ENCODE measurements at regions not wholly inside any gene's neighbourhood (a gene's known extent, or its start where the extent isn't known, plus 50 kb on each side); places are given as distances from the start of the nearest gene placed in this dataset.

GRCh38 chr4:95619525-95620443 is 71.0 kb upstream of the UNC5C start:
- H3K9me3 Mint-ChIP-seq (ENCODE audit: low read depth): peaks cover 6% of the 10 kb centered on the region
- H3K27me3 Mint-ChIP-seq (ENCODE audit: low read depth): no peaks in the 10 kb centered on the region
- peaks cover 8% of the 10 kb centered on the region for H3K4me1 Mint-ChIP-seq (ENCODE audit: low read depth)

GRCh38 chr4:95614684-95615205 is 66.0 kb upstream of the UNC5C start:
- Mint-ChIP-seq H3K4me3 (ENCODE audit: unreplicated experiment) (no peak overlapping the region), H3K9me3 (ENCODE audit: low read depth) (peaks cover 6% of the 10 kb centered on the region), H3K4me1 (ENCODE audit: low read depth) (no peaks in the 10 kb centered on the region), H3K27me3 (ENCODE audit: low read depth) (no peaks in the 10 kb centered on the region), H3K36me3 (ENCODE audit: low read depth) (no peaks in the 10 kb centered on the region), H3K27ac (ENCODE audit: unreplicated experiment) (no peak overlapping the region)
- no peak for DNase-seq (ENCODE audit: low spot score)
- TF ChIP-seq CTCF (IDR thresholded peaks at IDR 0.05): no peak

More at GRCh38 chr4:95619525-95620443, 71.0 kb upstream of the UNC5C start:
- TF ChIP-seq CTCF (IDR thresholded peaks at IDR 0.05): no peak
- H3K4me3 Mint-ChIP-seq (ENCODE audit: unreplicated experiment): no peak overlapping the region
- DNase-seq (ENCODE audit: low spot score): no peak
- no peak overlapping the region for H3K27ac Mint-ChIP-seq (ENCODE audit: unreplicated experiment)
- no peaks in the 10 kb centered on the region for H3K36me3 Mint-ChIP-seq (ENCODE audit: low read depth)

GRCh38 chr4:95610061-95610569 is 61.3 kb upstream of the UNC5C start:
- TF ChIP-seq CTCF (IDR thresholded peaks at IDR 0.05): no peak

GRCh38 chr4:95606739-95607138 is 58.0 kb upstream of the UNC5C start:
- Mint-ChIP-seq H3K36me3 (ENCODE audit: low read depth) (no peaks in the 10 kb centered on the region), H3K27ac (ENCODE audit: unreplicated experiment) (no peak overlapping the region), H3K9me3 (ENCODE audit: low read depth) (no peaks in the 10 kb centered on the region), H3K4me1 (ENCODE audit: low read depth) (no peaks in the 10 kb centered on the region), H3K4me3 (ENCODE audit: unreplicated experiment) (no peak overlapping the region), H3K27me3 (ENCODE audit: low read depth) (no peaks in the 10 kb centered on the region)
- no peak for DNase-seq (ENCODE audit: low spot score)
- no peak for TF ChIP-seq CTCF (IDR thresholded peaks at IDR 0.05)

More at GRCh38 chr4:95610061-95610569, 61.3 kb upstream of the UNC5C start:
- no peak overlapping the region for H3K4me3 Mint-ChIP-seq (ENCODE audit: unreplicated experiment)
- no peaks in the 10 kb centered on the region for H3K36me3 Mint-ChIP-seq (ENCODE audit: low read depth)
- H3K27ac Mint-ChIP-seq (ENCODE audit: unreplicated experiment): no peak overlapping the region
- no peak for DNase-seq (ENCODE audit: low spot score)
- H3K4me1 Mint-ChIP-seq (ENCODE audit: low read depth): no peaks in the 10 kb centered on the region
- no peaks in the 10 kb centered on the region for H3K27me3 Mint-ChIP-seq (ENCODE audit: low read depth)
- H3K9me3 Mint-ChIP-seq (ENCODE audit: low read depth): no peaks in the 10 kb centered on the region

GRCh38 chr4:95603393-95603792 is 54.6 kb upstream of the UNC5C start:
- no peak overlapping the region for H3K27ac Mint-ChIP-seq (ENCODE audit: unreplicated experiment)

More at GRCh38 chr4:95603393-95603792, 54.6 kb upstream of the UNC5C start:
- no peaks in the 10 kb centered on the region for H3K36me3 Mint-ChIP-seq (ENCODE audit: low read depth)
- no peak for DNase-seq (ENCODE audit: low spot score)
- TF ChIP-seq CTCF (IDR thresholded peaks at IDR 0.05): no peak
- no peaks in the 10 kb centered on the region for H3K9me3 Mint-ChIP-seq (ENCODE audit: low read depth)
- H3K4me3 Mint-ChIP-seq (ENCODE audit: unreplicated experiment): no peak overlapping the region
- H3K27me3 Mint-ChIP-seq (ENCODE audit: low read depth): no peaks in the 10 kb centered on the region
- H3K4me1 Mint-ChIP-seq (ENCODE audit: low read depth): no peaks in the 10 kb centered on the region

Data from chondrocyte (in vitro differentiated cells).